OCI-LY7 (cell line): ENCODE measurements at regions not wholly inside any gene's neighbourhood (a gene's known extent, or its start where the extent isn't known, plus 50 kb on each side); places are given as distances from the start of the nearest gene placed in this dataset.

Experiments used
- EZH2phosphoT487 ChIP-seq: fragments of 200-600 bp; sonication (generic); IDR thresholded peaks from 2 replicates; pipeline ENCODE4 v1.6.1; 2018; ENCODE audit warnings: low read depth, borderline replicate concordance, mild to moderate bottlenecking, mixed run types, antibody characterized with exemption, low read length, moderate library complexity, mixed read lengths
- TF ChIP-seq, protein P1 (sequence below): fragments of 200-600 bp; sonication (generic); conservative IDR thresholded peaks from 2 replicates; pipeline ENCODE4 v1.5.1; 2014; ENCODE audit warnings: mild to moderate bottlenecking, antibody characterized with exemption, low read length, moderate library complexity, mixed read lengths

DNA sequence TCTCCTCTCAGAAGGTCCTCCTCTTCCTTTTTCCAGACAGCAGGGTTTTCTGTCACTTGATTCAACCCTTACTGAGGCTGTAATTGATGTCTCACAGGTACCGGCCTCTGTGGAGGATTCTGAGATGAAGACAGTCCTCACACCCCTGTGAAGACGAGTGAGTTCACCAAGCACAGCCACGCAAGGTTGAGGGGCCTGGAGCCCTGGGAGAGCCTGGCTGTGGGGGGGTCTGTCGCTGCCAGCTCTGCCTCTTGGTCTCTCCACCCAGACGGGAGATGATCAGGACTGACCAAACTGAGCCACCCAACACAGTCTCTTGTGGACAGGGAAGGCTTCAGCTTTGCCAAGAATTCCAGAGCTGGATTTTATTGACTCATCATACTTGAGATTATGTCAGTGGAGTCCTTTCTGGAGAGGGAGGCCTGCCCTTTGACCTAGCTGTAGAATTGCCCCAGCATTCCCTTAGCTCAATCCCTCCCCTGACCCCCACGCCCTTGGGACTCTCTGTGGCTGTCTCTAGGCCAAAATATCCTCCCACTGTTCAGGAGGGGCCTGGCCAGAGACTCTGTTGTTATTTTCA, 51.1 kb upstream of the CRHR1 start:
- TF ChIP-seq, protein P1, sequence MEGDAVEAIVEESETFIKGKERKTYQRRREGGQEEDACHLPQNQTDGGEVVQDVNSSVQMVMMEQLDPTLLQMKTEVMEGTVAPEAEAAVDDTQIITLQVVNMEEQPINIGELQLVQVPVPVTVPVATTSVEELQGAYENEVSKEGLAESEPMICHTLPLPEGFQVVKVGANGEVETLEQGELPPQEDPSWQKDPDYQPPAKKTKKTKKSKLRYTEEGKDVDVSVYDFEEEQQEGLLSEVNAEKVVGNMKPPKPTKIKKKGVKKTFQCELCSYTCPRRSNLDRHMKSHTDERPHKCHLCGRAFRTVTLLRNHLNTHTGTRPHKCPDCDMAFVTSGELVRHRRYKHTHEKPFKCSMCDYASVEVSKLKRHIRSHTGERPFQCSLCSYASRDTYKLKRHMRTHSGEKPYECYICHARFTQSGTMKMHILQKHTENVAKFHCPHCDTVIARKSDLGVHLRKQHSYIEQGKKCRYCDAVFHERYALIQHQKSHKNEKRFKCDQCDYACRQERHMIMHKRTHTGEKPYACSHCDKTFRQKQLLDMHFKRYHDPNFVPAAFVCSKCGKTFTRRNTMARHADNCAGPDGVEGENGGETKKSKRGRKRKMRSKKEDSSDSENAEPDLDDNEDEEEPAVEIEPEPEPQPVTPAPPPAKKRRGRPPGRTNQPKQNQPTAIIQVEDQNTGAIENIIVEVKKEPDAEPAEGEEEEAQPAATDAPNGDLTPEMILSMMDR, result no peak
- TF ChIP-seq EZH2phosphoT487, result no peak
